ENCODE measurements at regions not wholly inside any gene's neighbourhood (a gene's known extent, or its start where the extent isn't known, plus 50 kb on each side); places are given as distances from the start of the nearest gene placed in this dataset.

- CTCF ChIA-PET, result no interaction called here
- no peak overlapping the region for H3K4me3 Mint-ChIP-seq (ENCODE audit: low read depth, unreplicated experiment)
- TF ChIP-seq, protein P1, sequence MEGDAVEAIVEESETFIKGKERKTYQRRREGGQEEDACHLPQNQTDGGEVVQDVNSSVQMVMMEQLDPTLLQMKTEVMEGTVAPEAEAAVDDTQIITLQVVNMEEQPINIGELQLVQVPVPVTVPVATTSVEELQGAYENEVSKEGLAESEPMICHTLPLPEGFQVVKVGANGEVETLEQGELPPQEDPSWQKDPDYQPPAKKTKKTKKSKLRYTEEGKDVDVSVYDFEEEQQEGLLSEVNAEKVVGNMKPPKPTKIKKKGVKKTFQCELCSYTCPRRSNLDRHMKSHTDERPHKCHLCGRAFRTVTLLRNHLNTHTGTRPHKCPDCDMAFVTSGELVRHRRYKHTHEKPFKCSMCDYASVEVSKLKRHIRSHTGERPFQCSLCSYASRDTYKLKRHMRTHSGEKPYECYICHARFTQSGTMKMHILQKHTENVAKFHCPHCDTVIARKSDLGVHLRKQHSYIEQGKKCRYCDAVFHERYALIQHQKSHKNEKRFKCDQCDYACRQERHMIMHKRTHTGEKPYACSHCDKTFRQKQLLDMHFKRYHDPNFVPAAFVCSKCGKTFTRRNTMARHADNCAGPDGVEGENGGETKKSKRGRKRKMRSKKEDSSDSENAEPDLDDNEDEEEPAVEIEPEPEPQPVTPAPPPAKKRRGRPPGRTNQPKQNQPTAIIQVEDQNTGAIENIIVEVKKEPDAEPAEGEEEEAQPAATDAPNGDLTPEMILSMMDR (IDR thresholded peaks at IDR 0.05; ENCODE audit: unreplicated experiment), result no peak
- H3K36me3 Mint-ChIP-seq (ENCODE audit: insufficient read depth, unreplicated experiment), result no peaks in the 10 kb centered on the region
- no peak overlapping the region for H3K27ac Mint-ChIP-seq (ENCODE audit: unreplicated experiment)
- no peak for DNase-seq
- no peaks in the 10 kb centered on the region for H3K4me1 Mint-ChIP-seq (ENCODE audit: low read depth, unreplicated experiment)
- peaks cover 3% of the 10 kb centered on the region for H3K9me3 Mint-ChIP-seq (ENCODE audit: low read depth, unreplicated experiment)
- intact Hi-C loops (cut with micrococcal nuclease; ENCODE audit: unreplicated experiment), result no loop called here
- no TSS peak for BruUV-seq (replicated peaks)
- no peaks in the 10 kb centered on the region for H3K27me3 Mint-ChIP-seq (ENCODE audit: unreplicated experiment)
Observed at GRCh38 chr13:40228990-40229389, 437.5 kb downstream of the FOXO1 start.

- TF ChIP-seq, protein P1 (IDR thresholded peaks at IDR 0.05; ENCODE audit: unreplicated experiment), result no peak
- Mint-ChIP-seq H3K9me3 (ENCODE audit: low read depth, unreplicated experiment) (peaks cover 3% of the 10 kb centered on the region), H3K36me3 (ENCODE audit: insufficient read depth, unreplicated experiment) (no peaks in the 10 kb centered on the region), H3K4me1 (ENCODE audit: low read depth, unreplicated experiment) (no peaks in the 10 kb centered on the region), H3K4me3 (ENCODE audit: low read depth, unreplicated experiment) (no peak overlapping the region), H3K27ac (ENCODE audit: unreplicated experiment) (no peak overlapping the region), H3K27me3 (ENCODE audit: unreplicated experiment) (no peaks in the 10 kb centered on the region)
- CTCF ChIA-PET, result interaction anchor here (0.8 kb wide), 1 partner anchor 13 kb away, joined by 3 read pairs; no protein-coding TSS in a partner anchor
- no peak for DNase-seq
- intact Hi-C loops (cut with micrococcal nuclease; ENCODE audit: unreplicated experiment), result no loop called here
- no TSS peak for BruUV-seq (replicated peaks)
Observed at GRCh38 chr13:40230833-40231266, 435.6 kb downstream of the FOXO1 start.

GRCh38 chr13:40231311-40231710, 435.1 kb downstream of the FOXO1 start:
- no peak overlapping the region for H3K4me3 Mint-ChIP-seq (ENCODE audit: low read depth, unreplicated experiment)
- H3K27ac Mint-ChIP-seq (ENCODE audit: unreplicated experiment), result no peak overlapping the region
- DNase-seq, result no peak
- no peaks in the 10 kb centered on the region for H3K27me3 Mint-ChIP-seq (ENCODE audit: unreplicated experiment)
- H3K9me3 Mint-ChIP-seq (ENCODE audit: low read depth, unreplicated experiment), result peaks cover 3% of the 10 kb centered on the region
- intact Hi-C loops (cut with micrococcal nuclease; ENCODE audit: unreplicated experiment), result no loop called here
- no peaks in the 10 kb centered on the region for H3K36me3 Mint-ChIP-seq (ENCODE audit: insufficient read depth, unreplicated experiment)
- CTCF ChIA-PET, result no interaction called here
- TF ChIP-seq, protein P1 (IDR thresholded peaks at IDR 0.05; ENCODE audit: unreplicated experiment), result no peak
- H3K4me1 Mint-ChIP-seq (ENCODE audit: low read depth, unreplicated experiment), result no peaks in the 10 kb centered on the region
- BruUV-seq (replicated peaks), result no TSS peak

DNA sequence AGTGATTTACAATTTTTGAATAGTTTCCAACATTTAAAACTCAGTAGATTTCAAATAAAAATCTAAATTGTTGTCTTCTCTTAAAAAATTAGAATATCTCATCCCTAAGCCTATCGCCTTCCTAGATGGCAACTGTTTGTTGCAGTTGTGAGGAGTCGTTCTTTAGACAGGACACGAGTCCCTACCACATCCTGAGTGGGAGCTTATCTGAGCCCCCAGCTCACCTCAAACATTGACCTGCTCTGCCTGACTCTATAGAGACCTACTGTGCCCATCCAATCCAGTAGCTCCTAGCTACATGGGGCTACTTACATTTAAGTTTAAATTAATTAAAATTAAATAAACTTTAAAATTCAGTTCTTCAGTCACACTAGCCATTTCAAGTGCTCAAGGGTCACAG, 434.7 kb downstream of the FOXO1 start:
- Mint-ChIP-seq H3K27me3 (ENCODE audit: unreplicated experiment) (no peaks in the 10 kb centered on the region), H3K4me3 (ENCODE audit: low read depth, unreplicated experiment) (no peak overlapping the region), H3K27ac (ENCODE audit: unreplicated experiment) (no peak overlapping the region), H3K4me1 (ENCODE audit: low read depth, unreplicated experiment) (no peaks in the 10 kb centered on the region), H3K9me3 (ENCODE audit: low read depth, unreplicated experiment) (peaks cover 3% of the 10 kb centered on the region), H3K36me3 (ENCODE audit: insufficient read depth, unreplicated experiment) (no peaks in the 10 kb centered on the region)
- CTCF ChIA-PET, result no interaction called here
- intact Hi-C loops (cut with micrococcal nuclease; ENCODE audit: unreplicated experiment), result no loop called here
- no TSS peak for BruUV-seq (replicated peaks)
- DNase-seq, result no peak
- TF ChIP-seq, protein P1 (IDR thresholded peaks at IDR 0.05; ENCODE audit: unreplicated experiment), result no peak

All from Calu3 (cell line).